Sciatic nerve (tissue), 2 donors: ENCODE measurements at regions not wholly inside any gene's neighbourhood (a gene's known extent, or its start where the extent isn't known, plus 50 kb on each side); places are given as distances from the start of the nearest gene placed in this dataset.
"Not testable (repeated sequence)": the region's sequence is repeated elsewhere in the genome, so short reads cannot be mapped to it uniquely, and the experiment has no call there.

Experiments
- ATAC-seq: fragments of 200-7000 bp; cut with Tn5 transposase; one replicate; pipeline ENCODE4 v1.9.1; 2020; ENCODE audit warnings: mild to moderate bottlenecking, moderate library complexity
- DNase-seq: peaks from one replicate; pipeline ENCODE4 v3.0.0-alpha.2; 2020; ENCODE audit warnings: low spot score
- intact Hi-C: fragments of 100-400 bp; cut with DNase I; formaldehyde crosslinking; loops from one replicate; pipeline ENCODE4 v1.14.2; 2022
- donor health status: DM: no; HTN: no; CAD: no.
- donor health status: DM: no; HTN: no; CAD: no.

DNA sequence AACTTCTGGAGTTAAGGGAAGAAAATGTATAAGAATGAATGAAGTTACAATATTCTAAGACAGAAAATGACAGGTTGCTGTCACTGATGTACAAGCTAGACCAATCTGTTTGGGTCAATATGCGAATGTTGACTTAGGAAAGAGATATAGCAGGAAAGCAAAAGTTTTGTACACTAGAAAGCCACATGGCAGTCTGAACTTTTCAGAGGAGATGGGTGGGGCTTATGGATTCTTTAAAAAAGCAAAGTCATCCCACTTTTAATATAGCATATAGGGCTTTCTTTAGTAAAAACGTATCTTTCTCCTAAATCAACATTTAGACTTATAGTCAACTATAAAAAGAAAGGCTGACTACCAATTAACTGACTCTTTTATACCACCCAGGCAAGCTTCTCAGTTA lies 381.2 kb downstream of the PTPRC start:
- intact Hi-C loops, result no loop called here
- DNase-seq (no peak), ATAC-seq (no peak)

DNA sequence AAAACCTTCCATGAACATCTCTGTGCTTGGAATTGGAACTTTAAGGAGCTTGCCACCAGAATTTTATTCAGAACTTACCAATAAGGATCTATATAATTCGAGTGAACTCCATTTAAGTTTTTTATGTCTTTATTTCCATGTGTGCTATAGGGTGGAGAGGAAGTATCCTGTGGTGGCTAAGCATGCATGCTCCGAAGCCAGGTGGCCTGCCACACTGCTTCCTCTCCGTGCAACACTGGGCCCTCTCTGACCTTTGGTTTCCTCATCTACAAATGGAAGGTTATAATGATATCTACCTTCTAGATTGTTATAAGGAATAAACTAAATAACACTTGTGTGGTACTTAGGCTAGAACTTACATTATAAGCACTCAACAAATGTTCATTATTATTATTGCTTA lies 382.1 kb downstream of the PTPRC start:
- DNase-seq, result no peak
- no peak for ATAC-seq
- intact Hi-C loops, result no loop called here

DNA sequence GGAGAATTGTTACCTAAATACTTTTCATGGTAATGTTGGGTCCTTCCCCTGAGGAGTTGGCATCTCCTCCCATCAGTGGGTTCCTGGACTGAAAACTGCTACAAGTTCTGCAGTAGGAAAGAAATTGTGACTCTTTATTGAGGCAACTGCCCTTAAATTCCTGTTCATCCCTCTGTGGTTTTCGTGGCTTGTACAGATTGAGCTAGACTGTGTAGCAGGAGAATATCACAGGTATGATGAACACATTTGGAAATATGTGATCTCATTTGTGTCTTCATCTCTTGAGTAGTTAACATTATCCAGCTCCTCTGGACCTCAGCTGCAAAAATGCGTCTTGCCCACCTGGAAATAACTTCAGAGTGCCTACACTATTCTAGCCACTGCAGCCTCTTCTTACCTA lies 390.6 kb downstream of the PTPRC start:
- ATAC-seq (no peak), DNase-seq (no peak)
- intact Hi-C loops, result no loop called here

DNA sequence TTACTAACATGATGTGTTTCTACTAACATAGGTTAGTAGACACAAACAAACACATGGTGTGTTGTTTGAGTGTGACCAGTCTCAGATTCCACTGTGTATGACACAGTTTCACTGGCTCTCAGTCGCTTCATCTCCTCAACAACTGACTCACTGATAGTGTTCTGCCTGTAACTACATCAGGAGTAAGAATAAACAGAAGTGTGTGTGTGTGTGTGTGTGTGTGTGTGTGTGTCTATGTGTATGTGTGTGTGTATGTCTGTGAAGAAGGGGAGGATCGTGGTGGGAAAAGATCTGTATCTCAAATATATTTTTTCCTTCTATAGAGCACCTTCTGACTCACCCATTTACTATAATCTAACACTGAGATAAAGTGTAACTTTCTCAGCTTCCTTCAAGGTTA lies 391.0 kb downstream of the PTPRC start:
- ATAC-seq (no peak), DNase-seq (no peak)
- intact Hi-C loops, result no loop called here

DNA sequence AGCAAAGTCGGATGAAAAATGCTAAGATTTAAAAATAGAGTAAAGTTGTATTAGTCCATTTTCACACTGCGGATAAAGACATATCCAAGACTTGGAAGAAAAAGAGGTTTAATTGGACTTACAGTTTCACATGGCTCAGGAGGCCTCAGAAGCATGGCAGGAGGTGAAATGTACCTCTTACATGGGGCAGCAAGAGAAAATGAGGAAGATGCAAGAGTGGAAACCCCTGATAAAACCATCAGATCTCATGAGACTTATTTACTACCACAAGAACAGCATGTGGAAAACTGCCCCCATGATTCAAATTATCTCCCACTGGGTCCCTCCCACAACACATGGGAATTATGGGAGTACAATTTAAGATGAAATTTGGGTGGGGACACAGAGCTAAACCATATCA lies 391.7 kb downstream of the PTPRC start:
- DNase-seq, intact Hi-C loops, ATAC-seq: not testable (repeated sequence)

DNA sequence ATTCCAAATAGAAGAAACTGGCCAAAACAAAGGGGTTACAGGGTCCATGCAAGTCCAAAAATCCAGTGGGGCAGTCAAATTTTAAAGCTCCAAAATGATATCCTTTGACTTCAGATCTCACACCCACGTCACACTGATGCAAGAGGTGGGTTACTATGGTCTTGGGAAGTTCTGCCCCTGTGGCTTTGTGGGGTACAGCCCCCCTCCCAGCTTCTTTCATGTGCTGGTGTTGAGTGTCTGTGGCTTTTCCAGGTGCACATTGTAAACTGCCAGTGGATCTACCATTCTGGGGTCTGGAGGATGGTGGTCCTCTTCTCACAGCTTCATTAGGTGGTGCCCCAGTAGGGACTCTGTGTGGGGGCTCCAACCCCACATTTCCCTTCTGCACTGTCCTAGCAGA lies 392.3 kb downstream of the PTPRC start:
- ATAC-seq, intact Hi-C loops: not testable (repeated sequence)

DNA sequence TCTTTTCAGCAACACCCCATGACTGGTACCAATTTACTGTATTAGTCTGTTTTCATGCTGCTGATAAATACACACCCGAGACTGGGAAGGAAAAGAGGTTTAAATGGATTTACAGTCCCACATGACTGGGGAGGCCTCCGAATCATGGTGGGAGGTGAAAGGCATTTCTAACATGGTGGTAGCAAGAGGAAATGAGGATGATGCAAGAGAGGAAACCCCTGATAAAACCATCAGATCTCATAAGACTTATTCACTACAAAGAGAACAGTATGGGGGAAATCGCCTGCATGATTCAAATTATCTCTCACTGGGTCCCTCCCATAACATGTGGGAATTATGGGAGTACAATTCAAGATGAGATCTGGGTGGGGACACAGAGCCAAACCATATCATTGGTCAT lies 393.6 kb downstream of the PTPRC start:
- ATAC-seq, intact Hi-C loops: not testable (repeated sequence)

More for the DNA sequence above, 392.3 kb downstream of the PTPRC start:
- not testable (repeated sequence) for DNase-seq

DNA sequence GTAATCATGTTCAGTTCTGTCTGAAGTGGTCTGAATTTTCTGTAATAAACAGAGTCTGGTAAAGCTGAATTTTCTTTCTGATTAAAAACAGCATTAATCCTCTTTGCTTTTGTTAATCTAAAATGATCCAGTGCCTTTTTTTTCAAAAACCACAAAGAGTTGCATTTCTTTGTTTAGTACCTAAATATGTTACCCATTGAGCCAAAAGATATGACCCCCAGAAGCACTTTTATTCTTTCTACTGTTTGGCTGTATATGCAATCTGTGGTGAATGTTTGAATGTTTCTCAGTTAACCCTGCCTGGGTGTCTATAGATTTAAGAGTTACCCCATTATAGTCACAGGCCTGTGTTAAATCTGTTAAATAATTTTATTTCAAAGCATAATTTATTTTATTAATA lies 394.8 kb downstream of the PTPRC start:
- intact Hi-C loops, result no loop called here
- ATAC-seq (no peak), DNase-seq (no peak)

More for the DNA sequence above, 393.6 kb downstream of the PTPRC start:
- not testable (repeated sequence) for DNase-seq

DNA sequence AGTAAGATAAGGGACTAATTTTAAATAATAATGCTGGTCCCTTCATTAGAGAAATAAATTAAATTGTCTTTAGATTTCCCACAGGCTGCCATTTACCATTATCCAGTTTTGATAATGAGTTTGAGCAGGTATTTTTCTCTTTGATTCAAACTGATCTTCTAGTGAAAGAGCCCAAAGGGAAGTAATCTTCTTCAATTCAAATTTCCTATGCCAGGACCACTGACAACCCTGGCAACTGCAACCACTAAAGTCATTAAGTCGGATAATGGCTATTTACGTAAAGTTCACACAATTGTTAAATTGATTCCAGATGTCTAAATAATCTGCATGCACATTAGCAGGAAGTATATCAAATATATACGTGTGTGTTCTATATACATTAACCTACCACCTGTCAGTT lies 399.3 kb downstream of the PTPRC start:
- intact Hi-C loops, result no loop called here
- DNase-seq (no peak), ATAC-seq (no peak)

DNA sequence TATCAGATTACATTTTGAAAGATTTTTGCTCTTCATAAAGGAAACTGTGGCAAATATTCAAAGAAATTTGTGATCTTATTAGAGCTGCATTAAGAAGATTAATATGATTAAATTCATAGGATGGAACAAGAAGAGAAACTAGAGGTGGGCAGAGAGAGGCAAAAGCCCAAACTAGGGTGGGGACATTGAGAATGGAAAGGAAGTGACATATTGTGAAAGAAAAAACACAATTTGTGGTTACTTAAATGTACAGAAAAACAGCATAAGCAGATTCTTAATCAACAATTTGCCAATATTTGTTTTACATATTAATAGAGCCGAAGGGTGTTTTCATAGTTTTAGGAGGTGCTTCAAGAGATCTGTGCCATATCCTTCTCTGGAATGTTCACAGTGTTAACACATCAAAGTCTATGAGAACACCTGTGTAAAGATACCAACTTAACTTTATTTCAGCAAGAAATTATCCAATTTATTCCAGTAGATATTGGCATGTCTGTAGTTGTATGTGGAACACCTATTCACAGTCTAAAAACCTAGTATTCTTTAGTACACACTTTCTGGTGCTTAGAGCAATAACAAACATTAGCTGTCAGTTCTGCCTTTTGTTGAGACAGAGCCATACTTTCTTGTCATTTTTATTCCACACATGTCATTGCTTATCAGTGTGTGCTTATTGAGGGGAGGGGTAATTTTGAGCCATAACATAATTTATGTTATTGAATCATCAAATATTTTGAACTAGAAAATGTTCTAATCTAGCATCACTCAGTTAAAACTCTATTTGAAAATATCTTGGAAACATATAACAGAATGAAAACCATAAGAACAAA lies 401.5 kb downstream of the PTPRC start:
- intact Hi-C loops, result no loop called here

DNA sequence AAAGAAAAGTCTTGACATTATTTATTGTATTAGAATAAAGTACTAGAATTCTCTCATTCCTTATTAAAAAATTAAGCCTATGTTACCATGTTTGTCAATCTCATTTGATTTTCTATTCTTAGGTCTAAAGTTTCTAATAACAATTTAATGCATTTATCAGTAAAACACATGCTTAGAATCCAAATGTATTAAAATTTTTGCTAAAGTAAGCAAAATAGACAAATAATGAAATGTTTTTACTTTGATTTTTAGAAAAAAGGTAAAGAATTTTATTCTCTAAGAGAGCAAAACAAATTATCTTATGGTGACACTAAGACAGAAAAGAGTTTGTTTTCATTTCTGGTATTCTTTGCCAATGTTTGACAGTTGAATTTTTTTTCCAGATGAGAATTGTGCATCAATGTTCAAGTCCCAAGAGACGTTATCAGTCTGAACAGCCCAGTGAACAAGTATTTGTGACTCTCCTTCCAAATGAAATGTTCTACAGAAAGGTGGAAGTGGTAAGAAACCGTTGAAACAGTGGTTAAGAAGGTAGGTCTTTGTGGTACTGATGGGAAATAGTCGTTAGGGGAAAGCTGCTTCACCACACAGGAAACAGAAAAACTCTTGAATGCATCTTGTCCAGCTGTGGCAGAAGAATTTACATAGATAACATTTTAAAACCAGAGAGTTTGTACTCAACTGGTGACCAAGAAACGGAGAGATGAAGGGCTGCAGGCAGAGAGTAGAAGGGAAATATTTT lies 402.5 kb downstream of the PTPRC start:
- intact Hi-C loops, result no loop called here
- DNase-seq, result no peak
- ATAC-seq, result no peak

More for the DNA sequence above, 401.5 kb downstream of the PTPRC start:
- no peak for ATAC-seq
- DNase-seq, result no peak

DNA sequence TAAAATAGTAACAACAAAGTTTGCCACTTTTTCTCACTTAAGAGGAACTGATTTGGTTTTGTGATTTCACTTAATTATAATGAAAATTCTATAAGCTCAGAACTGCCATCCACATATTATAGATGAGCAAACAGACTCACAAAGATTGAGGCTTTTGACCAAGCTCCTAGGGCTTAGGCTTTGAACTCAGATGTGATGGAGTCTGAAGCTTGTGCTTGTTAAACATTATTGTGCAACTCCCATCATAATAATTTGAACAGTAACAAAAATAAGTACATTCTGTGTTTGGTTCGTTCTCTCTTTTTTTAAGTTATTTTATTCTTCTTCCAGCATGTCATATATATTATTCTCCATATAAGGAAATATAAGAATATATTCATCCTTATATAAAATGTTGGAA lies 403.4 kb downstream of the PTPRC start:
- no peak for ATAC-seq
- intact Hi-C loops, result no loop called here
- no peak for DNase-seq

DNA sequence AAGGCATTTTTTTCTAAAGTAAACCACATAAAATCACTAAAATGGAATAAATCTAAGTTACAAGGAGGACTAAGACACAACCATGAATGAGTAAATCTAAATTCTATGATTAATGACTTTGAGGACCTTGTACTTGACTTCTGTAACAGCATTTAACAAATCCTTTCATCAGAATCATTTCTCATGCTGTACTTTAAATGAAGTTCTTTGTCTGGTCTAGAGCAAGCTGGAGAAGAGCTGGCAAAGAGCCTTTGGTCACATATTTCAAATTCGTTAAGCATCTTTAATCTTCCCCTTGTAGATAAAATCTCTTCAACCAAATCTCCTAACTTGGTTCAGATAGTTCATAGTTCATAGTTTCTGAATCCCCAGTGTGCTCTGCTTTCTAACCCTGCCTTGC lies 405.4 kb downstream of the PTPRC start:
- intact Hi-C loops, result no loop called here
- ATAC-seq, result no peak
- DNase-seq, result no peak

DNA sequence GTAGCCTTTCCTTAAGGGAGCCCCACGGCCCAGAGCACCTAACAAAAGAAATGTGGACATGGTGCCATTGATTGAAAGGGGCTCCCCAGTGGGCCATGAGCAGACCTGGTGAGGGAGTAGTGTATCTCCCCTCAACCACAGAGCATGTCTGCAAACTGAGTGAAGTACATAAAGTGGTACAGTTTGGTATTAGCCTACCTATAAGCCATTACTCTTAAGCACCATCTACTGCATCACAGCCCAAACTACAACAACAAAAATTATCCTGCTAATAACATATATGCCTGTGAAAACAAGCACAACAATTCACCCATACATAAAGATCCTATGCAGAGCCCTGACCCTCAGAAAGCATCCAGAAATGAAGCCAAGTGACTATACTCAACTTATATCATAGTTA lies 407.8 kb downstream of the PTPRC start:
- DNase-seq (no peak), ATAC-seq (no peak)
- intact Hi-C loops, result no loop called here

DNA sequence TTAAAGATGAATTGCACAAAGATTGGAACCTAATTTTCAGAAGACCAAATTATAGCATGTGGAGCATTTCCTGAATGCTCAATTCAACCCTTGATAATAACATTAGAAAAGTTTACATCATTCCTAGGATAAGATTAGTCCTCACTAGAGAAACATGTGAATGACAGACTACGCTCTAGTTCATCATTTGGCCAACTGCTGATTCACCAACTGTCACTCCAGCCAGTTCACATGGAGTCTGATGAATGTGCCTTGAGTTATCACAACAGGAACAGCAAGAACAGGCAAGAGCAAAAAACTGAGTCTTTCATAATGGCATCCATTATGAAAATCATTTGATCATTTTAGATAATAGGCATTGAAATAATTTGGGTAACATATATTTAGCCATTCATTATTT lies 415.9 kb downstream of the PTPRC start:
- intact Hi-C loops, result no loop called here
- no peak for DNase-seq
- no peak for ATAC-seq

DNA sequence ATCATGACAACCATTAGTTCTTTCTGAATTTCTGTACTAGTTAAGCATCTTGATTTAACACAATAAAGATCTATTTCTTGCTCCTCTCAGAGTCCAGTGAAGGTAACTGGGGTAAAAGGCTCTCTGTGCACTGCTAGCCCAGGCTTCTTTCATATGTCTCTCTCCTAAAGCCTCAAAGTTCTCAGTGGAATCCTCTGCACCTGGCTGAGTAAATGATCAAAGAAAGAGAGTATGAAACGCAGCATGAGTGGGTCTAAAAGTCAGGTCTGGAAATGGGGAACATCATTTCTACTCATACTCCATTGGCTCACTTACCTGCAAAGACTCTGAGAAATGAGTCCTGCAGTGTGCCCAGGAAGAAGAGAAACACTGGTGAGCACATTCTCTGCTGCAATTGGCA lies 418.5 kb downstream of the PTPRC start:
- DNase-seq (no peak), ATAC-seq (no peak)
- intact Hi-C loops, result no loop called here

DNA sequence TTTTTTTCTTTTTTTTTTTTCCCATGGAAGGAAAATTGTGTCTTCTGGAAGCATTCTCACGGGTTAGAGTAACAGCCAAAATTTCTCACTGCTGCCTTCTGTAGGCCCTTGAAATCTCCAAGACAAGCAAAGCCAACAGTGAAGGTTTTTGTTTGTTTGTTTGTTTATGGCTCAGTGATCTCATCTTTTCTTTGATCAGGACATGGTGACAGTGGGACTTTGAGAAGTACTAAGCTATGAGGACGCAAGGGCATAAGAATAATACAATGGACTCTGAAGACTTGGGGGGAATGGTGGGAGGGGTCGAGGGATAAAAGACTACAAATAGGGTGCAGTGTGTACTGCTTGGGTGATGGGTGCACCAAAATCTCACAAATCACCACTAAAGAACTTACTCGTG lies 419.4 kb downstream of the PTPRC start:
- no peak for DNase-seq
- intact Hi-C loops, result no loop called here
- no peak for ATAC-seq

DNA sequence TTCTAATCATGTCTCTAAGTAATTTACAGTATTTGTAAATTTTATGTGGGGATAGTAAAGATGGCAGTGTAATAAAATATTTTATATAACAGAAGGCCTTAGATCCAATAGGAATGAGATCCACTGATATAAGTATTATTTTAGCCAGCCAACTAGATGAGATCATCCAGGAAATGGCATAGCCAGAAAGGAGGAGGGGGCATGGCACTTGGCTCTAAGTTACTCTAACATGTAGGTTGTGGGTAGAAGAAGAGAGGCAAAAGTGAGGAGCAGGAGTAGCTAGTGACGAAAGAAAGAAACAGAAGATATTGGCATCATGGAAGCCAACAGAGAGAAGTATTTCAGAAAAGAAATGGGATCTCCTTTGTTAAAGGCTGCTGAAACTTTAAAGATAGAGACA lies 426.1 kb downstream of the PTPRC start:
- DNase-seq (no peak), ATAC-seq (no peak)
- intact Hi-C loops, result no loop called here

DNA sequence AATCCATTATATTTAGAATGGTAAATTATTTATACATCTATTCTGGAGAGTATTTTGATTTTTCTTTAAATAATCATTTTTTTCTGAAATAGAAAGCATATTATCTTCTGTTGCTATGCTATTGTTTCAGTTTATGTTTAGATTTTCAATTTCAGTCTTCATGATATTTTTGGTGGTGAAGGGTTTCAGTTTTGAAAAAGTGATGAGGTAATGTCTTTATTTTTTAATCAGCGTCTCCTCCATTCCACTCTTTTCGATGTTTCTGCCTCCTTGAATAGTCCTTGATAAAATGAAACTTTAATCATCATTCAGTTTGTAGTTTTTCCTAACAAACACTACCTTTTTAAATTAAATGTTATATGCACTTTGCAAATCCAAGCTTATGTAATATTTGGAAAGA lies 428.6 kb downstream of the PTPRC start:
- no peak for ATAC-seq
- DNase-seq, result no peak

DNA sequence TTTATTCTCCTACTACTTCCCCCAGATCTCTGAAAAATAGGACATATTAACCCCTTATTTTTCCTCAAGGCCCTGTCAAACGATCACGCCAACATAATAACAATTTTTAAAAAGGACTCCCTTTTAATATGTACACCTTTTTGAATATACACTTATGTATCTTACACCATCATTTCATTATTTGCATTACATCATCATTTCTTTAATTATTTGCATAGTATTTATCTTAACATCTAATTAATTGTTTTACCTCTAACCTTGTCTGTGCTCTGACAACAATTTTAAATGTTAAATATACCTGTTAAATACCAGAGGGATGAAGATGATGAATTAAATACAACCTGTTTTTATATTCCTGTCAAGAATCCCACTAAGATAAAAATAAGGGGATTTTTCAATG lies 432.2 kb downstream of the PTPRC start:
- intact Hi-C loops, result no loop called here

More for the DNA sequence above, 428.6 kb downstream of the PTPRC start:
- intact Hi-C loops, result no loop called here

More for the DNA sequence above, 432.2 kb downstream of the PTPRC start:
- ATAC-seq (no peak), DNase-seq (no peak)
